ENCODE measurements at regions not wholly inside any gene's neighbourhood (a gene's known extent, or its start where the extent isn't known, plus 50 kb on each side); places are given as distances from the start of the nearest gene placed in this dataset.

- H3K27me3 ChIP-seq (ENCODE audit: control insufficient read depth, low read length): no peaks in the 10 kb centered on the region; the same call in 1 of the 2 replicates
- H3K27ac ChIP-seq (ENCODE audit: low read depth, low read length): no peak overlapping the region
- H3K36me3 ChIP-seq (ENCODE audit: control insufficient read depth, low read length): no peaks in the 10 kb centered on the region
- H3F3A ChIP-seq (ENCODE audit: control insufficient read depth, insufficient read depth): no peaks in the 10 kb centered on the region
- no peak overlapping the region for H3K4me3 ChIP-seq (ENCODE audit: low read length)
- TF ChIP-seq, protein P1, sequence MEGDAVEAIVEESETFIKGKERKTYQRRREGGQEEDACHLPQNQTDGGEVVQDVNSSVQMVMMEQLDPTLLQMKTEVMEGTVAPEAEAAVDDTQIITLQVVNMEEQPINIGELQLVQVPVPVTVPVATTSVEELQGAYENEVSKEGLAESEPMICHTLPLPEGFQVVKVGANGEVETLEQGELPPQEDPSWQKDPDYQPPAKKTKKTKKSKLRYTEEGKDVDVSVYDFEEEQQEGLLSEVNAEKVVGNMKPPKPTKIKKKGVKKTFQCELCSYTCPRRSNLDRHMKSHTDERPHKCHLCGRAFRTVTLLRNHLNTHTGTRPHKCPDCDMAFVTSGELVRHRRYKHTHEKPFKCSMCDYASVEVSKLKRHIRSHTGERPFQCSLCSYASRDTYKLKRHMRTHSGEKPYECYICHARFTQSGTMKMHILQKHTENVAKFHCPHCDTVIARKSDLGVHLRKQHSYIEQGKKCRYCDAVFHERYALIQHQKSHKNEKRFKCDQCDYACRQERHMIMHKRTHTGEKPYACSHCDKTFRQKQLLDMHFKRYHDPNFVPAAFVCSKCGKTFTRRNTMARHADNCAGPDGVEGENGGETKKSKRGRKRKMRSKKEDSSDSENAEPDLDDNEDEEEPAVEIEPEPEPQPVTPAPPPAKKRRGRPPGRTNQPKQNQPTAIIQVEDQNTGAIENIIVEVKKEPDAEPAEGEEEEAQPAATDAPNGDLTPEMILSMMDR (IDR thresholded peaks at IDR 0.05; ENCODE audit: low read depth, low read length, poor library complexity, severe bottlenecking): no peak
- TF ChIP-seq EZH2phosphoT487 (IDR thresholded peaks at IDR 0.05; ENCODE audit: borderline replicate concordance, low read length): no peak
- no peaks in the 10 kb centered on the region for H4K20me1 ChIP-seq (ENCODE audit: control insufficient read depth, insufficient read depth, low read depth, low read length)
- H3K9me3 ChIP-seq (ENCODE audit: control insufficient read depth, insufficient read depth, low read length): no peaks in the 10 kb centered on the region
- H3K4me1 ChIP-seq (ENCODE audit: control insufficient read depth, low read length): no peaks in the 10 kb centered on the region
- H3K9me2 ChIP-seq (replicated peaks; ENCODE audit: control insufficient read depth, low read length): no peaks in the 10 kb centered on the region
- H3K4me2 ChIP-seq (ENCODE audit: low read length): no peak overlapping the region
- H3K79me2 ChIP-seq (ENCODE audit: control insufficient read depth, low read length): no peaks in the 10 kb centered on the region
These were observed 128.2 kb downstream of the MINAR1 start for GRCh38 chr15:79560384-79560783.

- no peak overlapping the region for H3K4me3 ChIP-seq (ENCODE audit: low read length)
- H3K36me3 ChIP-seq (ENCODE audit: control insufficient read depth, low read length): no peaks in the 10 kb centered on the region
These were observed 129.8 kb downstream of the MINAR1 start for GRCh38 chr15:79561982-79562381.

GRCh38 chr15:79562403-79562815, 130.3 kb downstream of the MINAR1 start:
- Histone ChIP-seq H3K9me3 (ENCODE audit: control insufficient read depth, insufficient read depth, low read length) (no peaks in the 10 kb centered on the region), H3K4me2 (ENCODE audit: low read length) (no peak overlapping the region), H3K36me3 (ENCODE audit: control insufficient read depth, low read length) (no peaks in the 10 kb centered on the region), H3K27ac (ENCODE audit: low read depth, low read length) (no peak overlapping the region), H3K27me3 (ENCODE audit: control insufficient read depth, low read length) (no peaks in the 10 kb centered on the region), H3K79me2 (ENCODE audit: control insufficient read depth, low read length) (no peaks in the 10 kb centered on the region), H4K20me1 (ENCODE audit: control insufficient read depth, insufficient read depth, low read depth, low read length) (no peaks in the 10 kb centered on the region), H3F3A (ENCODE audit: control insufficient read depth, insufficient read depth) (no peaks in the 10 kb centered on the region), H3K9me2 (replicated peaks; ENCODE audit: control insufficient read depth, low read length) (no peaks in the 10 kb centered on the region), H3K4me3 (ENCODE audit: low read length) (no peak overlapping the region), H3K4me1 (ENCODE audit: control insufficient read depth, low read length) (no peaks in the 10 kb centered on the region)
- TF ChIP-seq, protein P1 (IDR thresholded peaks at IDR 0.05; ENCODE audit: low read depth, low read length, poor library complexity, severe bottlenecking): no peak
- TF ChIP-seq EZH2phosphoT487 (IDR thresholded peaks at IDR 0.05; ENCODE audit: borderline replicate concordance, low read length): no peak

More at GRCh38 chr15:79561982-79562381, 129.8 kb downstream of the MINAR1 start:
- no peaks in the 10 kb centered on the region for H3K9me2 ChIP-seq (replicated peaks; ENCODE audit: control insufficient read depth, low read length)
- H3K79me2 ChIP-seq (ENCODE audit: control insufficient read depth, low read length): no peaks in the 10 kb centered on the region
- H3K9me3 ChIP-seq (ENCODE audit: control insufficient read depth, insufficient read depth, low read length): no peaks in the 10 kb centered on the region
- H3K27ac ChIP-seq (ENCODE audit: low read depth, low read length): no peak overlapping the region
- TF ChIP-seq, protein P1 (IDR thresholded peaks at IDR 0.05; ENCODE audit: low read depth, low read length, poor library complexity, severe bottlenecking): no peak
- no peaks in the 10 kb centered on the region for H3F3A ChIP-seq (ENCODE audit: control insufficient read depth, insufficient read depth)
- no peaks in the 10 kb centered on the region for H3K27me3 ChIP-seq (ENCODE audit: control insufficient read depth, low read length)
- no peaks in the 10 kb centered on the region for H3K4me1 ChIP-seq (ENCODE audit: control insufficient read depth, low read length)
- H4K20me1 ChIP-seq (ENCODE audit: control insufficient read depth, insufficient read depth, low read depth, low read length): no peaks in the 10 kb centered on the region
- H3K4me2 ChIP-seq (ENCODE audit: low read length): no peak overlapping the region

GRCh38 chr15:79562899-79563298, 130.8 kb downstream of the MINAR1 start:
- no peak overlapping the region for H3K4me2 ChIP-seq (ENCODE audit: low read length)
- H3K9me3 ChIP-seq (ENCODE audit: control insufficient read depth, insufficient read depth, low read length): no peaks in the 10 kb centered on the region
- no peak for TF ChIP-seq EZH2phosphoT487 (IDR thresholded peaks at IDR 0.05; ENCODE audit: borderline replicate concordance, low read length)
- TF ChIP-seq, protein P1 (IDR thresholded peaks at IDR 0.05; ENCODE audit: low read depth, low read length, poor library complexity, severe bottlenecking): no peak
- no peaks in the 10 kb centered on the region for H3K36me3 ChIP-seq (ENCODE audit: control insufficient read depth, low read length)
- no peaks in the 10 kb centered on the region for H4K20me1 ChIP-seq (ENCODE audit: control insufficient read depth, insufficient read depth, low read depth, low read length)
- no peak overlapping the region for H3K27ac ChIP-seq (ENCODE audit: low read depth, low read length)
- no peaks in the 10 kb centered on the region for H3F3A ChIP-seq (ENCODE audit: control insufficient read depth, insufficient read depth)
- no peaks in the 10 kb centered on the region for H3K27me3 ChIP-seq (ENCODE audit: control insufficient read depth, low read length)
- H3K79me2 ChIP-seq (ENCODE audit: control insufficient read depth, low read length): no peaks in the 10 kb centered on the region
- H3K9me2 ChIP-seq (replicated peaks; ENCODE audit: control insufficient read depth, low read length): no peaks in the 10 kb centered on the region
- no peaks in the 10 kb centered on the region for H3K4me1 ChIP-seq (ENCODE audit: control insufficient read depth, low read length)
- H3K4me3 ChIP-seq (ENCODE audit: low read length): no peak overlapping the region
